Peyer's patch (tissue), 4 donors: ENCODE measurements at regions not wholly inside any gene's neighbourhood (a gene's known extent, or its start where the extent isn't known, plus 50 kb on each side); places are given as distances from the start of the nearest gene placed in this dataset.

ENCODE experiments used
- POLR2A ChIP-seq, 2 donors: fragments of 450-650 bp; IDR thresholded peaks; one replicate each; pipeline ENCODE4 v1.5.1; 2017; ENCODE audit warnings: antibody characterized with exemption in 2 of 2, mild to moderate bottlenecking in 2 of 2, moderate library complexity in 2 of 2
- TF ChIP-seq, protein P1 (sequence below), 6 experiments: fragments of 450-650 bp in 4 of 6; fragments of 200-600 bp in 2 of 6; sonication (generic) in 1 of 6; IDR thresholded peaks; one replicate each; pipeline ENCODE4 v1.5.1; 2017 to 2019; ENCODE audit warnings: antibody characterized with exemption in 6 of 6, mild to moderate bottlenecking in 3 of 6, moderate library complexity in 1 of 6

DNA sequence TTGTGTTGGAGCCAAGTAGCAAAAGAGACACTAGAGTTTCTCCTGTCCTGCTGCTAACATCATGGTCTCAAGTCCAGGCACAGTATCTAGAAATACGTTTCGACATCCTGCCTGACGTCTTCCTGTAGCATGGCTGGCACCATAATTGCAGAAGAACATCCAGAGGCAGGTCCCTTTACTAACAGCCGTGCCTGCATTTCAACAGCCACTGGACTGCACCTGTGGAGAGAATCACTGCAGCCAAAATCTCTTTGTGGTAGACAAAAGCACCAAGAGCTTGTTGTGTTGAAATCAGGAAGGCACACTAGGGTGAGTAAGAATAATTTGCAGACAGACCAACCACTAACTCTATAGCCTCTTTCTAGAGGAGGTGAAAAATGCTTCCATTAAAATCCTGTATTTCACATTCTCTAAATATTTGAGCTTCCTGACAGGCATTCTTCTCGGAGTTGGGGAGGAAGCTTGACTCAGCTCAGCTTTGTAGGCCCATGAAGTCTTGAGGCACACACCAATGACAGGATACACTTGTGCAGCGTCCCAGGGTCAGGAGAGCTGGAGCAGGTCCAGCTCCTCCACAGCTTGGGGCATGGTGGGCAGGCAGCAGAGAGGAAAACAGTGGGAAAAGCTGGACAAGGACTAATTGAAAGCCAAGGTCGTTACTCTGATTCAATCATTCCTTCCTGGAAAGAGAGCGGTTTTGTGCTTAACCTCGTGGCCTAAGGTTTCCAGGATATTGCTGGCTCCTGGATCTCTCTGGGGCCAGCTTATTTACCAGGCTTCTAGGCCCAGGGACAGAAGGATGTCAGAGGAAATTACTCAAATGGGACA, 244.9 kb downstream of the FAM43A start:
- TF ChIP-seq, protein P1, sequence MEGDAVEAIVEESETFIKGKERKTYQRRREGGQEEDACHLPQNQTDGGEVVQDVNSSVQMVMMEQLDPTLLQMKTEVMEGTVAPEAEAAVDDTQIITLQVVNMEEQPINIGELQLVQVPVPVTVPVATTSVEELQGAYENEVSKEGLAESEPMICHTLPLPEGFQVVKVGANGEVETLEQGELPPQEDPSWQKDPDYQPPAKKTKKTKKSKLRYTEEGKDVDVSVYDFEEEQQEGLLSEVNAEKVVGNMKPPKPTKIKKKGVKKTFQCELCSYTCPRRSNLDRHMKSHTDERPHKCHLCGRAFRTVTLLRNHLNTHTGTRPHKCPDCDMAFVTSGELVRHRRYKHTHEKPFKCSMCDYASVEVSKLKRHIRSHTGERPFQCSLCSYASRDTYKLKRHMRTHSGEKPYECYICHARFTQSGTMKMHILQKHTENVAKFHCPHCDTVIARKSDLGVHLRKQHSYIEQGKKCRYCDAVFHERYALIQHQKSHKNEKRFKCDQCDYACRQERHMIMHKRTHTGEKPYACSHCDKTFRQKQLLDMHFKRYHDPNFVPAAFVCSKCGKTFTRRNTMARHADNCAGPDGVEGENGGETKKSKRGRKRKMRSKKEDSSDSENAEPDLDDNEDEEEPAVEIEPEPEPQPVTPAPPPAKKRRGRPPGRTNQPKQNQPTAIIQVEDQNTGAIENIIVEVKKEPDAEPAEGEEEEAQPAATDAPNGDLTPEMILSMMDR (IDR thresholded peaks at IDR 0.05), result no peak
- no peak for TF ChIP-seq POLR2A (IDR thresholded peaks at IDR 0.05)
